ENCODE measurements at regions not wholly inside any gene's neighbourhood (a gene's known extent, or its start where the extent isn't known, plus 50 kb on each side); places are given as distances from the start of the nearest gene placed in this dataset.
"Not testable (repeated sequence)": the region's sequence is repeated elsewhere in the genome, so short reads cannot be mapped to it uniquely, and the experiment has no call there.

DNA sequence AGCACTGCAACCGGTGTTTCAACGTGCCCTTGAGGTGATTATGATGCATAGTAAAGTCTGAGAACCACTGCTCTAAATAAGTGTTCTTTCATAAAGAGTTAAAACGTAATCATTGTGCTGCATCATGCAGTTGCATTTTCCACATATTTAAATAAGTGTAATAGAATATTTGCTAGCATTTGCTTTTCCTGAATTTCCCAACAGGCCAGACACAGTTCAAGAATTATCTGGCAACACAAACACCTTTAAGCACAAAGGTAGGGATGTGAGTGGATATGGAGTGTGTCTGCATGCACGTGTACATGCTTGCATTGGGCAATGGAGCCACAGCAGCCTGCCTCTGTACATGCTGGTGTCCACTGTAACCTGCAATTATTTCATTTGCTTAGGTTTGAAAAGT, 193.6 kb upstream of the PIK3R1 start:
- CTCF ChIA-PET: no interaction called here
- DNase-seq (ENCODE audit: extremely low spot score): no peak
- TF ChIP-seq, protein P1, sequence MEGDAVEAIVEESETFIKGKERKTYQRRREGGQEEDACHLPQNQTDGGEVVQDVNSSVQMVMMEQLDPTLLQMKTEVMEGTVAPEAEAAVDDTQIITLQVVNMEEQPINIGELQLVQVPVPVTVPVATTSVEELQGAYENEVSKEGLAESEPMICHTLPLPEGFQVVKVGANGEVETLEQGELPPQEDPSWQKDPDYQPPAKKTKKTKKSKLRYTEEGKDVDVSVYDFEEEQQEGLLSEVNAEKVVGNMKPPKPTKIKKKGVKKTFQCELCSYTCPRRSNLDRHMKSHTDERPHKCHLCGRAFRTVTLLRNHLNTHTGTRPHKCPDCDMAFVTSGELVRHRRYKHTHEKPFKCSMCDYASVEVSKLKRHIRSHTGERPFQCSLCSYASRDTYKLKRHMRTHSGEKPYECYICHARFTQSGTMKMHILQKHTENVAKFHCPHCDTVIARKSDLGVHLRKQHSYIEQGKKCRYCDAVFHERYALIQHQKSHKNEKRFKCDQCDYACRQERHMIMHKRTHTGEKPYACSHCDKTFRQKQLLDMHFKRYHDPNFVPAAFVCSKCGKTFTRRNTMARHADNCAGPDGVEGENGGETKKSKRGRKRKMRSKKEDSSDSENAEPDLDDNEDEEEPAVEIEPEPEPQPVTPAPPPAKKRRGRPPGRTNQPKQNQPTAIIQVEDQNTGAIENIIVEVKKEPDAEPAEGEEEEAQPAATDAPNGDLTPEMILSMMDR (IDR thresholded peaks at IDR 0.05; ENCODE audit: control extremely low read depth, extremely low read depth, low read depth, missing control alignments): no peak
- POLR2A ChIA-PET: no interaction called here

DNA sequence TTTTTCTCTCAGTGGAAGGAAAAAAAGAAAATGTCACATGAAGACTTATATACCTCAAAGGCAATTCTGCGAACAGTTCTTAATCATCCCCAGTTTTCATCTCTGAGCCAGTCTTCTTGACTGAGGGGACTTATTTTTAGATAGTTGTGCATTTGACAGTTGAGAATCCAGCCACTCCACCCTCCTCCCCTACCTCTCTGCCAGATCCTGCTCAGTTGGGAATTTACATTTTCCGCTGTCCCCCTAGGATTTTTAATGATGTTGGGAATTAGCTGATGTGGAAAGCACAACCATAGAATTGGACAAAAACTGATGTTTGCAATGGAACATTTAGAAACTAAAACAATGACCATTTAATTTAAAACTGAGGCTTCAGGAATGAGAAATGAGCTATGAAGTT, 194.3 kb upstream of the PIK3R1 start:
- ChIA-PET CTCF (no interaction called here), POLR2A (no interaction called here)
- TF ChIP-seq, protein P1 (IDR thresholded peaks at IDR 0.05; ENCODE audit: control extremely low read depth, extremely low read depth, low read depth, missing control alignments): no peak

DNA sequence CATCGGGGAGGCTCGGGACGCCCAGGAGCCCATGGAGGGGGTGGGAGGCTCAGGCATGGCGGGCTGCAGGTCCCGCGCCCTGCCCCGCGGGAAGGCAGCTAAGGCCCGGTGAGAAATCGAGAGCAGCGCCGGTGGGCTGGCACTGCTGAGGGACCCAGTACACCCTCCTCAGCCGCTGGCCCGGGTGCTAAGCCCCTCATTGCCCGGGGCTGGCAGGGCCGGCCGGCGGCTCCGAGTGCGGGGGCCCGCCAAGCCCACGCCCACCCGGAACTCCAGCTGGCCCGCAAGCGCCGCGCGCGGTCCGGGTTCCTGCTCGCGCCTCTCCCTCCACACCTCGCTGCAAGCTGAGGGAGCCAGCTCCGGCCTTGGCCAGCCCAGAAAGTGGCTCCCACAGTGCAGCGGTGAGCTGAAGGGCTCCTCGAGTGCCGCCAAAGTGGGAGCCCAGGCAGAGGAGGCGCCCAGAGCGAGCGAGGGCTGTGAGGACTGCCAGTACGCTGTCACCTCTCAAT, 195.0 kb upstream of the PIK3R1 start:
- CTCF ChIA-PET, POLR2A ChIA-PET: not testable (repeated sequence)

More for the DNA sequence above, 194.3 kb upstream of the PIK3R1 start:
- no peak for DNase-seq (ENCODE audit: extremely low spot score)

DNA sequence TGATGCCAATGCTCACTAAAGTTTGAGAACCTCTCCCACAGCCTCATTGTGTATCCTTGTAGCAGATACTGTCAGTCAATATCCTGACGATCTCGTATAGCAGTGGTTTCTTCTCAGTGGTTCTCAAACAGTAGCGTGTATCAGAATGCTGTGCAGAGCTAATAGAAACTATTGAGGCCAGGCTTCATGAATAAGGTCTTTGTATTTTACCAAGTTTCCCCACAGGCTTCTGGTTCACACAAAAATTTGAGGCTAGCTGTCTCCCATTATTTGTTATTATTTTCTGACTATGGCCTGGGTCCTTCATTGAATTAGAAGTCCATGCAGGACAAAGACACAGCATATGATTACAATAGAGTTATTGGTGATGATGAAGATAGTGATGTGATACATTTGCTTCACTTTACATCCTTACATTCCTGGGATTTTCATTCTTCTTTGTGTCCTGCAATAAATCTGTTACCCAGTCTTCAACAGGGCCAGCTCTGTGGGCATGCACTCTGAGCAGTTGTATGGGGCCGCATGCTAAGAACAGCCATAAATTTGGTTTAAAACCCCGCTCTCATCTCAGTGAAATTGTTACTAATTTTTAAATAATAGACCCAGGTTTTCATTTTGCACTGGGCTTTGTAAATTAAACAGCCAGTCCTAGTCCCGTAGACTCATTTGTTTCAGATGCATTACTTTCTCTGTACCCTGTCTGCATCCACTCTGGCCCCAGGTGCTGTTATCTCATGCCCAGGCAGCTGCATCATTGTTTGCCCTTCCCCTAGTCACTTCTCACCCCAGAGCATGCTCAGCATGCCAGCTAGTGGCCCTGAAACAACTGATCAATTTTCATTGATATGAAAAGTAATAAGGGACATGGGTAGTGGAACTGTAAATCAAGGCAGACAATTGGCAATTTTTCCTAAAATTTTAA, 199.9 kb upstream of the PIK3R1 start:
- POLR2A ChIA-PET: no interaction called here
- CTCF ChIA-PET: interaction anchor here (1.3 kb wide), 1 partner anchor 11 kb away, joined by 4 read pairs; no protein-coding TSS in a partner anchor
- no peak for DNase-seq (ENCODE audit: extremely low spot score)
- TF ChIP-seq, protein P1 (IDR thresholded peaks at IDR 0.05; ENCODE audit: control extremely low read depth, extremely low read depth, low read depth, missing control alignments): no peak

More for the DNA sequence above, 195.0 kb upstream of the PIK3R1 start:
- DNase-seq (ENCODE audit: extremely low spot score): not testable (repeated sequence)

DNA sequence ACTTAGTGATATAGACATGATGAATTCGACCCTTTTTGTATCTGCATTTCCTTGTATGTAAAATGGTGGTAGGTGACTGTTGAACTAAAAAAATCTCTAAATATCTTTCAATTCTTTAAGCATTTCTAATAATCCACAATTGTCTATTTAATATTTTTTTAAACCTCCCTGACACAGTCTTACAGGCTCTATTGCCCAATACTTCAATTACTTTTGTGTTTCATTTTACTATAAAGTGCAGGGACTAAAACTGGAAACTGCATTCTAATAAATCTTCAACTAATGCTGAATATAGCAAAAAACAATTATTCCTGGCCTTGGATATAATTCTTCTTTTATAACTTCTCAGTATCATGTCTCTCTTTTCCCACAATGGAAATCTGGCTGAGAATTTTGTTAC, 202.7 kb upstream of the PIK3R1 start:
- TF ChIP-seq, protein P1 (IDR thresholded peaks at IDR 0.05; ENCODE audit: control extremely low read depth, extremely low read depth, low read depth, missing control alignments): no peak
- no peak for DNase-seq (ENCODE audit: extremely low spot score)
- ChIA-PET POLR2A (no interaction called here), CTCF (no interaction called here)

DNA sequence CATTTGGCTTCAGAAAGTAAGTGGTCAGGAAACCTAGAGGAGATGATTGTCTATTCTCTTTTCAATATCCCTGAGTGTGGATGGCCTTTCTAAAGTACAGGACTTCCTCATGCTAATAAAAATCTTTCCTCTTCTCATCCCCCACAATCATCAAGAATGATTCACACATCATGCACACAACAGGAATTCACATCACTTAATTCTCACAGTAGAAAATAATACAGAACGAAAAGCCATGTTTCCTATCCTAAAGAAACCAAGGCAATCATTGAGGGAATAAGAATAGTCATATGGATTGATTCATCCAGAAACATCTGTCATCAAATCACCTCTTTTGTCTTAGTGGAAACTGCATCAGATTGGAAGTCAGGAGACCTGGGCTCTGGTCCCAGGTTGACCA, 203.1 kb upstream of the PIK3R1 start:
- CTCF ChIA-PET: no interaction called here
- TF ChIP-seq, protein P1 (IDR thresholded peaks at IDR 0.05; ENCODE audit: control extremely low read depth, extremely low read depth, low read depth, missing control alignments): no peak
- POLR2A ChIA-PET: no interaction called here
- no peak for DNase-seq (ENCODE audit: extremely low spot score)

DNA sequence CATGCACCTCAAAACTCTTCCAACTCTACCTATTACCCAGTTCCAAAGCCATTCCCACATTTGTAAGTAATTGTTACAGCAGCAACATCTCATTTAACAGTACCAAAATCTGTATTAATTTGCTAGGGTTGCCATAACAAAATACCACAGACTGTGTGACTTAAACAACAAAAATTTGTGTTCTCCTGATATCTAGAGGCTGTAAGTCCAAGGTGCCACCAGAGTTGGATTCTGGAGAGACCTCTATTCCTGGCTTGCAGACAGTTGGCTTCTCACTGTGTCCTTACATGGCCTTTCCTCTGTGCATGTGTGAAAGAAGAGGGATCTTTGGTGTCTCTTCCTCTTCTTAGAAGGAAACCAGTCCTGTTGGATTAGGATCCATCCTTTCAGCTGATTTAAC, 203.8 kb upstream of the PIK3R1 start:
- ChIA-PET CTCF (no interaction called here), POLR2A (no interaction called here)
- TF ChIP-seq, protein P1 (IDR thresholded peaks at IDR 0.05; ENCODE audit: control extremely low read depth, extremely low read depth, low read depth, missing control alignments): no peak
- no peak for DNase-seq (ENCODE audit: extremely low spot score)

Data from GM10248 (cell line).